Hepatic stellate cell (primary cell): ENCODE measurements at regions not wholly inside any gene's neighbourhood (a gene's known extent, or its start where the extent isn't known, plus 50 kb on each side); places are given as distances from the start of the nearest gene placed in this dataset.

Experiments
- DNase-seq: peaks from one replicate; pipeline ENCODE4 v3.0.0; 2011; ENCODE audit warnings: low spot score

DNA sequence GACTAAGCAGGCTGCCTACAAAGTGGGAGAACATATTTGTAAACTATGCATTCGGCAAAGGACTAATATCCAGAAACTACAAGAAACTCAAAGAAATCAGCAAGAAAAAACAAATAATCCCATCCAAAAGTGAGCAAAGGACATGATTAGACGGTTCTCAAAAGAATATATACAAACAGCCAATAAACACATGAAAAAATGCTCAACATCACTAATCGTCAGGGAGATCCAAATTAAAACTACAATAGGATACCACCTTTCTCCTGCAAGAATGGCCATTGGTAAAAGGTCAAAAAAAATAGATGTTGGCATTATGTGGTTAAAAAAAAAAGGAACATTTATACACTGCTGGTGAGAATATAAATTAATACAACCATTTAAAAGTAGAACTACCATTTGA, 259.6 kb upstream of the SLITRK3 start:
- no peak for DNase-seq

DNA sequence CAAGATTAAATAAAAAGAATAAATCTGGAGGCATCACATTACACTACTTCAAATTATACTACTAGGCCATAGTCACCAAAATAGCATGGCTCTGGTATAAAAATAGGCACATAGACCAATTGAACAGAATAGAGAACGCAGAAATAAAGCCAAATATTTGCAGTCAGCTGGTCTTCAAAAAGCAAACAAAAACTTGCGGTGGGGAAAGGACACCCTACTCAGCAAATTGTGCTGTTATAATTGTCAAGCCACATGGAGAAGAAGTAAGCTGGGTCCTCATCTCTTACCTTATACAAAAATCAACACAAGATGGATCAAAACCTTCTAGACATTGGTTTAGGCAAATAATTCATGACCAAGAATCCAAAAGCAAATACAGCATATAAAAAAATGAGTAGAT, 259.2 kb upstream of the SLITRK3 start:
- no peak for DNase-seq

DNA sequence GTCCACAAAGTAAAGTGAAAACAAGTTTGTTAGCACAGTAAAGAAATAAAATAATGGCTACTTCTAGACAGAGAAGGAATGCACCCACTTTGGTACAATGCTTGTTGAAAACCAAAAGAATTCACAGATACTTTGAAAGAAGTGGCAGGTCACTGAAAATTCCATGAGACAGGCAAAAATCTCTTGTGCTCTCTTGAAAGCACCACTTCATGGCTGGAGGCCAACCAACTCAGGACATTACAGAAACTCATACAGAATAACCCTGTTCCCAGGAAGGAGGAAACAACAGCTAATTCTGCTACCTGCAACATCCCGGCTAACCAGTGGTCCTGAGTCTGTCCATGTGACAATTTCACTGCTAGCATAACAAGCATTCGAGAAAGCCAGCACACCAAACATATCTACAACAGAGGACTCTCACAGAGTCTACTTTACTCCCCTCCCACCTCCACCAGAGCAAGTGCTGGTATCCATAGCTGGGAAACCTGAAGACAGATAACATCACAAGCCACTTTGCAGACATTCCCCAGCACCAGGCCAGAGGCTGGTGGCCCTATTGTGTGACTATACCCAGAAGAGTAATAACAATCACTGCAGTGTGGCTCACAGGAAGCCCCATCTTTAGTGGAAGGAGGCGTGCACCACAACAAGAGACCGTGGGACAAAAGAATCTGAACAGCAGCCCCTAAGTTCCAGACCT, 255.3 kb upstream of the SLITRK3 start:
- no peak for DNase-seq

DNA sequence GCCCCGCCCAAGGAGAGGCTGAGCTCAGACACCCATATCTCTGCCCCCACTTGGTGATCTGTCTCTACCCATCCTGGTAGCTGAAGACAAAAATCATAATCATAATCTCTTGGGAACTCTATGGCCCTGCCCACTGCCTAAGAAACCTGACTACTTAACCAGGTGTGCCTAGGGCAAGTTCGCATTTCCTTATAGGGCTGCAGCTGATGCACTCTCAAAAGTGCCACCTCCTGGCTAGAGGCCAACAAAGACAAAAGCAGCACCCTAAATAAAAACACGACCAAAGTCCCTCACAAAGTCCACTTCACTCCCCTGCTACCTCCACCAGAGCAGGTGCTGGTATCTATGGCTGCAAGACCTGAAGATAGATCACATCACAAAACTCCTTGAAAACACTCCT, 250.4 kb upstream of the SLITRK3 start:
- DNase-seq, result no peak

DNA sequence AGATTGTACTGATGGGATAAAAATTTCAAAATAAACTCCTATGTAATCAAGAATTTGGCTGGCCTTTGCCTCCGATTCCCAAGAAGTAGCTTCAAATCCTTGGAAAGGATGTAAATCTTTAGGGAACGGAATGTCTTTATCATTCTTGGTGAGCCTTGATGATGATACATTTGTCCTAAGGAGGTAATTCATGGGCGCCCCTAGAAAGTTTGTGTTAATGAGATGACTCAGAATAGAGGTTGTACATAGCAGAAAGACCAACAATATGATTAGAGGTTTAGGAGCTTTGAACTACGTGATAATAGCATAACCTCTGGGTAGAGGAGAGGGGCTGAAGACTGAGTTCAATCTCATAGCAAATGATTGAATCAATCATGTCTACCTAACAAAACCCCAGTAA, 248.6 kb upstream of the SLITRK3 start:
- no peak for DNase-seq

DNA sequence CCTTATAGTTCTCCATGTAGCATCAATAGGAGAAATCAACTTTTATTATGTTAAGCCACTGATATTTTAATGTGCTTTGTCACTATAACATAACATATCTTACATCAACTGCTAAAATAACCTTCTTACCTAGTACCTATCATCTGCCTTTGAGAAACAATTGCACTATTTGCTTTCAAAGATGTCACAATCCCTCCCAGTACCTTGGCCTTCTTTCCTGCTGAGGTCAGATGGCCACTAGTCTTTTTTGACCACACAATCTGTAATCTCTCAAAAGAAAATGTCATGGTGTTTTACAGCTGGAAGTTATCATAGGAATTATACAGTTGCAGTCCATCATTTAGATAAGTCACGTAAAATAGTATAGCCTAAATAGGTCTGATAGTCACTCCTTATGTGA, 247.5 kb upstream of the SLITRK3 start:
- no peak for DNase-seq

DNA sequence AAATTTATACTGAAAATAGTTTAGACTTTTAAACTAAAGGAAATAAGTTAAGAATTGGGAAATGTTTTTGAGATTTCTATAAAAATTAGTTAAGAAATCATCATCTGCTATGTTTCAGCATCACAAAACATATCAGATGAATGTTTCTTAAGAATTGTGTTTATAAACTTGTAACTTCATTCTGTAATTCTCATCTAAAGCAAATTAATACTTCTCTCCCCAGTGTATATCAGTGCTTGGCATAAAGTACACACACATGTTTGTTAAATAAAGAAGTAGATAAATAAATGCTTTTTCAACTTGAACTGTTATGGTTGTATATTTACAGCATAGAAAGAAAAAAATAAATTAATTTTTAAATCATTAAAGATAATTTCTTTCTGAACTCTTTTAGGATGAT, 245.9 kb upstream of the SLITRK3 start:
- DNase-seq, result no peak

DNA sequence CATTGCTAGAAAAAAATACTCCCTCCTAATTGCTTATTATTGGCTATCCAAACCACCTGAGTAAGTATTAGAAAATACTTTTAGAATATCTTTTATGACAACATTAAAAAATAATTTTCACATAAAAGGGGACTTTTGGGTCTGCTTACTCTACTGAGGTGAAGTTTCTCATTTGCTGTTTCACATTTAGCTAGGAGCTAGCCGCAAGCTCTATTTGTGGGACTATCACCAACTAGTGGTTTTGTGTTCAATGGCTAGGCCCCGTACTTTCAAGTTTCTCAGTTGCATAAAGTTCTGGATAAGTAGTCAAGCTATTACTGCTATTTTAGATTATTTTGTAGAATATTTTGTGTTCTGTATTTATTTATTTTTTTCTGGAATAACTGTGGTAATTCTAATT, 244.2 kb upstream of the SLITRK3 start:
- no peak for DNase-seq

DNA sequence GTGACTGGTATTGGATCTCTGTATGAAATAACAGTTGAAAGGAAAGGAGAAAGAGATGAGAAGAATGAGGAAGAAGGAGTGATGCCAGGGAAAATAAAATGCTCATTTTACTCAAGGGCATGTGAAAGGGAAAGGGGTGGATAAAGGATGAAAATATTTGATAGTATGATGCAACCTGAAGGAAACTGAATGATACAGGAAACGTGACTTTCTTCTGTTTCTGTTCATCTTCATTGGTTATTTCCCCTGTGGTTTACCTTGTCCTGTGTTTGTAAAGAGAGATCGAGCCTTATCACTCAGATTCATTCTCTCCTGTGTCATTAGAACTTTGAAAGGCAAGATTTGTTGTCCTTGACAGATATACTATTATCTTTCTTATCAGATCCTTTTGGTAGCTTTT, 243.6 kb upstream of the SLITRK3 start:
- DNase-seq, result no peak

DNA sequence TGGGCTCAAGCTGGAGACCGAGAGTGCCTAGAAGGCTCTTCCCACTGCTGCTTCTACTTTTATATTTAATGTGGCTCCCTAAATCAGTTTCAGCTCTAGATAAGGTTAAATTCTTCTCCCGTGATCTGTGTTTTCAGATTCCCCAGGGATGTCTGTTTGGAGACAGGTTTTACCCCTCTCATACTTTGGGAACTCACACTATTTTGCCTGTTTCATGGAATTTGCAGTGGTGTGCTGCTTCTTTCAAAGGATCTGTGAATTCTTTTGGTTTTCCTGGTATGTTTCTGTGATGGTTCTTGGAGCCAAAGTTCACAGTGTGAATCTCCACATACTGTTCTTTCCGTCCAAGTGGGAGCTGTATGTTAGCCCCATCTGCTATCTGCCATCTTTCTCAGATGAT, 238.3 kb upstream of the SLITRK3 start:
- DNase-seq, result no peak

DNA sequence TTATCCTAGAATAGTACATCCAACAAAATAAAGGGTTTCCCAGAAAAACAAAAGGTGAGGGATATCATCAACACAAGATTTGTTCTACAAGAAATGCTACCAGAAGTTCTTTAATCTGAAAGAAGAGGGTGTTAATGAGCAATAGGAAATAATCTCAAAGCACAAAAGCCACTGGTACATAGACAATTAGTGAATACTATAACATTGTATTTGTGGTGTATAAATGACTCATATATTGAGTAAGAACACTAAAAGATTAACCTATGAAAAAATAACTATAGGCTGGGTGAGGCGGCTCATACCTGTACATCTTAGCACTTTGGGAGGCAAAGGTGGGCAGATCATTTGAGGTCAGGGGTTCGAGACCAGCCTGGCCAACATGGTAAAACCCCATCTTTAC, 210.2 kb upstream of the SLITRK3 start:
- DNase-seq, result no peak

DNA sequence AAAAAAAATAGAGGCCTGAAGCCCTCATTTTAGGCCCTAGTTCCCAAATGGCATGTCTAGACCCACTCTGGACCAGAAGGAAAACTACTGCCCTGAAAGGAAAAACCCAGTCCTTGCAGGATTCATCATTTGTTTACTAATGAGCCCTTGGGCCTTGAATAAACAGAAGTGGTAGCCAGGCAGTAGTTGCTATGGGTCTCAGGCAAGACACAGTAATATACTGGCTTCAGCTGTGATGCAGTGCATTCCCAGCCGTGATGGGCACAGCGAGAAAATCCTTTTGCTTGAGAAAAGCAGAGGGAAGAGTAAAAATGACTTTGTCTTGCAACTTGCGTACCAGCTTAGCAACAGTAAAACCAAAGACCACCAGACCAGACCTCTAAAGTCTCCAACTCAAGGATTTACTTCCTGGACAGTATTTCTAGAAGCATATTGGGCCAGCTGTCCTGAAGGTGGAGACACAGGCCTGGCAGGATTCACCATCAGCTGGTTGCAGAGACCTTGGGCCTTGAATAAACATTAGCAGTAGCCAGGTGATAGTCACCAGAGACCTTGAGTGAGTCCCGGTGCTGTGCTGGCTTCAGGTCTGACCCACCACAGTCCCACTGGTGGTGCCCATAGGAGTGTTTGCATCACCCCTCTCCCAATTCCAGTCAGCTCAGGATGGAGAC, 208.3 kb upstream of the SLITRK3 start:
- no peak for DNase-seq

DNA sequence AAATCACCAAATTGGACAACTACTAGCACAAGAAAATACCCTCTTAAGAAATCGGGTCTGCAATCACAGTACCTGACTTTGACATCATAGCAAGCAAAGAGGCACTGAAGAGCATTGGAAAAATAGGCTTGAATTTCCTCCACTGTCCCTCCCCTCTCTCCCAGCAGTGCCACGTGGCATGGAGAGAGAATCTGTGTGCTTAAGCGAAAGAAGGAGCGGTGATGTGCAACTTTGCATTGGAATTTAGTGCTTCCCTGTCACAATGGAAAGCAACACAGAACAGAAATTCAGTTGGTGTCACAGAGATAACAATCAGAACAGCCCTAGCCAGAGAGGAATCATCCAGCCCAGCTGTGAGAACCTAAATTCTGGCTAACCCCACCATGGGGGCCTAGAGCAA, 207.5 kb upstream of the SLITRK3 start:
- DNase-seq, result no peak

DNA sequence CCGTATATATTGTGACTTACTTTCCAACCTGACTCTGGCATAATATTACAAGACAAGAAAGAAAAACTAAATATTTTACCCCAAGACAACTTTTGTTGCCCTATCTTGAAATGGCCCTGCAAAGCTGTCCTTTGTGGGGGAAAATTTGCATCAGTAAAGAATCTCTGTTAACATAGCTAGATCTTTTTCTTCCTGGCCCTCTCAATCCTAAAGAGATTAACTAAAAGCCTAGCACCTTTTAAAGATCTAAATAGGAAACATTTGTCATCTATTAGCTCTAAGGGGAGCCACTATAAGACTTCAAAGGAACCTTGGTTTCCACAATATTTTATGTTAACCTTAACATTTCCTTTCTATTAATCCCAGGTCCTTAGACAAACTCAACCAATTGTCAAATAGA, 199.0 kb upstream of the SLITRK3 start:
- DNase-seq, result no peak

DNA sequence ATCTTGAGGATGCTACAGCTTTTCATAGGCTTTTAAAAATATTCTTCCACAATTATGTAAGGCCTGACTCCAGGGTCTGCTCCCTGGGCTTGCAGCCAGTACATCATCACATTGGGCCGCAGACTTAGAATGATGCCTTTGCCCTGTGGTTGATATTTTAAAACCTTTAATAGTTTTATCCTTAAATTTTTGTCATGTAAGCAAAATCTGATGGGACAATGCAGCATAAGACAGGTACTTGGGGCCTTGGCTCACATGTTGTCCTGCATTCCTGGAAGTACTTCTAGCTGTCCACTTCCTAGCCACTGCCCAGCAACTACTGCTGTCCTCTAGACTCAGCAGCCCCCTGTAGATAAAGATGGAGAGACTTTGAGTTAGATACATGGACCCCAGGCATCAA, 197.3 kb upstream of the SLITRK3 start:
- DNase-seq, result no peak

DNA sequence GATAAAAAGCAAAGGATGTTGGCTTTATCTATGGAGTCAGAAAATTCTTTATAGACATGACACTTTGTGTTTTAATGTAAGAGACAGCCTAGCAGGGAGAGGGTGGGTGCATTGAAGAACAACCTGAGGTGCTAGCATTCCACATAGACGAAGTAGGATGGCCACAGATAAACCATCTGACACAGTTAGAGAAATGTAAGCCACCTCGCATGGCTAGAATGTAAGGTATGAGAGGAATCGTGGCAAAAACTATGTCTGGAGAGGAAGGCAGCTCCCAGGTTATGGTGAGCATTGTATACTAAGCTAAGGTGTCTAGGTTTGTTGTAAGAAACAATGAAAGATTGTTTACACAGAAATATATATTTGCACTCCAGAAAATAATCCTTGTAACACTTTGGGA, 194.0 kb upstream of the SLITRK3 start:
- DNase-seq, result no peak

DNA sequence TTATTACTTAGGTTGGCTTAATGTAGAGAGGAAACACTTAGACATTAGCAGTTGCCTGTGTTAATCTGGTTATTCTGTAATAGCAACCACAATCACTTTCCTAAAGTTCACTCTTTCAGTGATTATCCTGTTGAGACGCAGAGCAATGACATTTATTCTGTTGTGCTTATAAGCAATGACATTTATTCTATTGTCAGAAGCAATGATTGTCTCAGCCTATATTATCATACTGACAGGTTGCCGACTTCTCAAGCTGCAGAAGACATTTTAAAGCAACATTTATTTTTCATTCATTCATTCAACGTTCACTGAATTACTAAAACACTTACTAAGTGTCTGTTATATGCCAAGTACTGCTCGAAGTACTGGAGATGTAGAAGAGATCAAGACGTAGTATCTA, 193.5 kb upstream of the SLITRK3 start:
- no peak for DNase-seq

DNA sequence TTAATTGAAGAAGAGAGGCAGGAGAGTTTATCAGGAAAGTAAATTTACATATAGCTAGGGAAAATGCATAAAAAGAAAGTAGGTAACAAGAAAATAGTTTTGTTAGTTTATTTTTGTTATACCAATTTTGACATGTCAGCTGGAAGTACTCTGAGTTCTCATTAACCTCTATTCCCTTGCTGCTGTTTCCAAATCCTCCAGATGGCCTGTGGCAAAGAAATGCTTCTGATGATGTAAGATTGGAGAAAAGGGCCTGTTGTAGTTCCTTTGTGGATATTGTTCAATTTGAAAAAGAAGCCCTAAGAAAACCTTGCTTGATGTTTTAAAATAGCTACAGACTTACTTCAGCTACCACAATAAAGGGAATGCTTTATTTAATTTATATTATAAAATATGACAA, 192.9 kb upstream of the SLITRK3 start:
- no peak for DNase-seq

DNA sequence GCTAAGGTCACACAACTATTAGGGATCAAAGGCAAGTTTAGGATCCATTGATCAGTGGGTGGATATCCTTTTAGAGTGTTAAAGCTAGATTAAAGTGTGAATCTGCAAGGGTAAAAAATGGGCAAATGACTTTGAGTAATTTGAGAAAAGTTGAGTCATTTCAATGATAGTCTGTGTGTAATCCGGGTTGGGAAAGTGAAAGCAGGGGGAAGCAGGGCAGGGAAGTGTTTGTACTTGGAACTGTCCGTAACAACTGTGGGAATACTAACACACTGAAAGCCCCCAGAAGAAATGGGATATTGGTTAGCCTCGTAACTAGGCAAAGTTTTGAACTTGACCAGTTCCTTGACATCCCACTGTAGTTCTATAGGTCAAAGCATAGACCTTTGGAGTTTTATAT, 187.2 kb upstream of the SLITRK3 start:
- no peak for DNase-seq

DNA sequence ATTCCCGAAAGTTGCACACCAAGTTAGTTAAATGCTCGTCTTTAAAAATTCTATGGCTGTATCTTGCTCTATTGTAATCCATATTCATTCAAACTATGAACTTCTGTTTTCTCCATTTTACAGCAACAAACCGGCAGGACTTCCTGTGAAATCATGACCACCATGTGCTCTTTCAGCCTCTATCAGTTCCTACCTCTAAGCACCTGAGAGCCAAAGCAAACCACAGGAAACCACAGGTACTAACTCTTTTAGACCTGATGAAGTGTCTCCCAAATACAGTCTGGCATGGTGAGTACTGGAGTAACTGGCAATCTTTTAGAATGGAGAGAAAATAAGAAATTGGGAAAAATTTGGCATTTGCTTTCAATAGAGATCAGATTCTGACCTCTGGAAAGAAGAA, 186.5 kb upstream of the SLITRK3 start:
- DNase-seq, result no peak

DNA sequence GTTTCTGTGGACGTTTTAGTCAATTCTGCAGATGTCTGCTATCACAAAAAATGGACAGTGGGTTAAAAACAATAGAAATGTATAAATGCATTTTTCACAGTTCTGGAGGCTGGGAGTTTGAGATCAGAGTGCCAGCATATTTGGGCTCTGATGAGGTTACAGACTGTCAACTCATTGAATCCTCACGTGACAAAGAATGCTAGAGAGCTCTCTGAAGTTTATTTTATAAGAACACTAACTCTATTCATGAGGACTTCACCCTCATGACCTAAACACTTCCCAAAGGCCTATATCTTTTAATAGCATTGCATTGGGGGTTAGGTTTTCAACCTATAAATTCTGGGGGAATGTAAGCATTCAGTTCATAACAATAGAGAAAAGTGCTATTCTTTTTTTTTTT, 182.6 kb upstream of the SLITRK3 start:
- no peak for DNase-seq

DNA sequence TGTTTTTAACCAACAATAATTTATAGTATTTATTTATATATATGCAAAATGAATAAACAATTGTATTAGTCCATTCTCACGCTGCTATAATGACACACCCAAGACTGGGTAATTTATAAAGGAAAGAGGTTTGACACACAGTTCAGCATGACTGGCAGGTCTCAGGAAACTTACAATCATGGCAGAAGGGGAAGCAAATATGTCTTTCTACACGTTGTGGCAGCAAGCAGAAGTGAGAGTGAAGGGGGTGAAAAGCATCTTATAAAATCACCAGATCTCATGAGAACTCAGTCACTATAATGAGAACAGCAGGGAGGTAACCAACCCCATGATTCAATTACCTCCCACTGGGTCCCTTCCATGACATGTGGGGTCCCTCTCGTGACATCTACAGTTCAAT, 162.8 kb upstream of the SLITRK3 start:
- no peak for DNase-seq

DNA sequence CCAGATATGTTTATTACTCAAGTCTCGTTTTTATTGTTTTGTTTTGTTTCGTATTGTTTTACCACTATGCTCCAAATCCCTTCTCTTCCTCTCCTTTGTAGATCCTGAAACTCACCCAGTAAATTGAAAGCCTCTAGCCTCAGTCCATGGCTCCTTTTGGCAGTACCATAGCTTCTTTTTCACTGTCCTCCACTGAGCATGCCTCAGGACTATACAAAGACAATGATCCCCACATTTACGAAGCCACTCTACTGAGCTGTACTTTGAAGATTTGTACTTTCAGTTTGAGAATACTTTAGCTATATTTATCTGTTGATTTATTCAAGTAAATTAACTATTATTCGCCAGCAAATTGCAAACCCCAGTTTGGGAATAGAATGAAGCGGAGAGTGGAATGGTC, 159.1 kb upstream of the SLITRK3 start:
- no peak for DNase-seq

DNA sequence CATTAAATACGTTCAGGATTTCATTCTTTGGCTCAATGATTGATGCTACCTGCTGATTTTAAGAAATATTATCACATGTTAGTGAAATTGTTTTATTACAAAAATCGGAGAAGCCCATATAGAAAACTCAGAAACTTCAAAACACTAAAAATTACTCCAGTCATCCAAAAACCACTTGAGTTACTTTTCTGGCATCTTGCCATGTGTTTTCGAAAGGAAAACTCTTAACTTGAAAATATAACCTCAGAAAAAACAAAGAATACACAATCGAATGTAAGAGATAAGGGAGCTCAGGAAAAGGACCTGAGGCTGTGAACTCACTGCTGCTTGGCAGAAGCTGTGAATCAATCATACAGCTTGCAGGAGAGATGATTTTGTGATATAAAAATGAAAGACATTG, 151.3 kb upstream of the SLITRK3 start:
- no peak for DNase-seq
